Thoracic aorta (tissue), 2 donors: ENCODE measurements at regions not wholly inside any gene's neighbourhood (a gene's known extent, or its start where the extent isn't known, plus 50 kb on each side); places are given as distances from the start of the nearest gene placed in this dataset.

Experiments used
- ATAC-seq: fragments of 150-250 bp; one replicate; pipeline ENCODE4 v1.8.0; 2017; ENCODE audit warnings: low read depth; ENCODE audit not compliant: insufficient number of reproducible peaks, low FRiP score
- DNase-seq: peaks from one replicate; pipeline ENCODE4 v3.0.0-alpha.2; 2020; ENCODE audit warnings: low spot score
- H3K27ac ChIP-seq, 2 donors: fragments of 200-600 bp; sonication (generic); 1 replicate in 1 of 2; 2 replicates in 1 of 2; pipeline ENCODE4 v1.5.1; 2016; ENCODE audit warnings: mild to moderate bottlenecking in 2 of 2, moderate library complexity in 2 of 2
- H3K27me3 ChIP-seq: fragments of 200-600 bp; sonication (generic); replicated peaks from 2 replicates; pipeline ENCODE4 v1.6.0; 2016; ENCODE audit warnings: mild to moderate bottlenecking; ENCODE audit not compliant: insufficient read depth
- H3K36me3 ChIP-seq: fragments of 200-600 bp; sonication (generic); one replicate; pipeline ENCODE4 v1.5.1; 2016
- H3K4me1 ChIP-seq, 2 donors: fragments of 200-600 bp; sonication (generic); 1 replicate in 1 of 2; 2 replicates in 1 of 2; pipeline versions ENCODE4 v1.5.1 to v1.6.0; 2016; ENCODE audit warnings: low read depth in 2 of 2, mild to moderate bottlenecking in 1 of 2; ENCODE audit not compliant: control insufficient read depth in 1 of 2
- H3K4me3 ChIP-seq: fragments of 200-600 bp; sonication (generic); 2 replicates; pipeline ENCODE4 v1.5.1; 2016; ENCODE audit warnings: mild to moderate bottlenecking
- H3K9me3 ChIP-seq: fragments of 200-600 bp; sonication (generic); 2 replicates; pipeline ENCODE4 v1.5.1; 2016
- CTCF ChIP-seq: fragments of 200-600 bp; sonication (generic); IDR thresholded peaks from one replicate; pipeline ENCODE4 v1.5.1; 2019; ENCODE audit warnings: antibody characterized with exemption

GRCh38 chrX:74119016-74119910 lies 184.7 kb upstream of the ZCCHC13 start:
- TF ChIP-seq CTCF, result no peak
- H3K9me3 ChIP-seq, result no peaks in the 10 kb centered on the region
- H3K27me3 ChIP-seq, result no peaks in the 10 kb centered on the region
- DNase-seq (no peak), ATAC-seq (no peak)
- no peak overlapping the region for H3K27ac ChIP-seq
- no peak overlapping the region for H3K4me3 ChIP-seq
- no peaks in the 10 kb centered on the region for H3K4me1 ChIP-seq
- no peaks in the 10 kb centered on the region for H3K36me3 ChIP-seq

- no peaks in the 10 kb centered on the region for H3K27me3 ChIP-seq
- DNase-seq, result no peak
- H3K4me3 ChIP-seq, result no peak overlapping the region
- ATAC-seq, result no peak
- H3K4me1 ChIP-seq, result no peaks in the 10 kb centered on the region
- H3K27ac ChIP-seq, result no peak overlapping the region
- no peak for TF ChIP-seq CTCF
- no peaks in the 10 kb centered on the region for H3K36me3 ChIP-seq
- H3K9me3 ChIP-seq, result no peaks in the 10 kb centered on the region
Measured at GRCh38 chrX:74117962-74118902, 185.7 kb upstream of the ZCCHC13 start.

GRCh38 chrX:74111245-74111644 lies 192.7 kb upstream of the ZCCHC13 start:
- H3K4me1 ChIP-seq, result no peaks in the 10 kb centered on the region
- H3K36me3 ChIP-seq, result no peaks in the 10 kb centered on the region
- H3K4me3 ChIP-seq, result no peak overlapping the region
- no peaks in the 10 kb centered on the region for H3K9me3 ChIP-seq
- no peak for TF ChIP-seq CTCF
- H3K27ac ChIP-seq, result no peak overlapping the region
- ATAC-seq (no peak), DNase-seq (no peak)
- no peaks in the 10 kb centered on the region for H3K27me3 ChIP-seq

GRCh38 chrX:74107666-74108065 lies 196.3 kb upstream of the ZCCHC13 start:
- no peaks in the 10 kb centered on the region for H3K27me3 ChIP-seq
- H3K4me3 ChIP-seq, result no peak overlapping the region
- no peak overlapping the region for H3K27ac ChIP-seq
- DNase-seq, result no peak
- TF ChIP-seq CTCF, result no peak
- no peaks in the 10 kb centered on the region for H3K36me3 ChIP-seq
- ATAC-seq, result no peak
- no peaks in the 10 kb centered on the region for H3K4me1 ChIP-seq
- H3K9me3 ChIP-seq, result no peaks in the 10 kb centered on the region
